Hepatocyte (in vitro differentiated cells): ENCODE measurements at regions not wholly inside any gene's neighbourhood (a gene's known extent, or its start where the extent isn't known, plus 50 kb on each side); places are given as distances from the start of the nearest gene placed in this dataset.

Experiments
- CTCF ChIP-seq: fragments of 200-600 bp; sonication (generic); IDR thresholded peaks from 2 replicates; pipeline ENCODE4 v1.5.1; 2016; ENCODE audit warnings: antibody characterized with exemption, mild to moderate bottlenecking; ENCODE audit not compliant: poor library complexity
- EZH2 ChIP-seq: fragments of 200-600 bp; sonication (generic); IDR thresholded peaks from 2 replicates; pipeline ENCODE4 v1.6.1; 2016; ENCODE audit warnings: antibody characterized with exemption, mild to moderate bottlenecking, borderline replicate concordance

- no peak for TF ChIP-seq EZH2
- no peak for TF ChIP-seq CTCF
These were observed 62.0 kb upstream of the GPRIN3 start for GRCh38 chr4:89369581-89369980.
